ENCODE measurements at regions not wholly inside any gene's neighbourhood (a gene's known extent, or its start where the extent isn't known, plus 50 kb on each side); places are given as distances from the start of the nearest gene placed in this dataset.

DNA sequence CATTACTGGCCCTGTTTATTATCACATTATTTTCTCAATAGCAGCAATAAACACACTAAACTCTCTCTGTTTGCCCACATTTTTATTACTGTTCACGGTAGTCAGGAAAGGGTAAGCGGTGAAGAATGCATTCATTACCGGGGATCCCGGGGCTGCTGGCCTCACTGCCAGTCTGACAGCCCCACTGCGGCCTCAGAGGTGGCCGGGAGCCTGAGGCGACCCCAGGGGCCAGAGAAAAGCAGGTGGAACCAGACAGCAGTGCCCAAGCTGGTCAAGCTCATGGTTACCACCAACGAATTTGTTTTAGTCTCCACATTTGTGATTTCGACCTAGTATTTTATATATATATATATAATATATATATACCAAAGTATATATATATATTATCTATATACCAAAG lies 127.7 kb downstream of the LRATD1 start:
- Mint-ChIP-seq H3K27me3 (ENCODE audit: low read depth in 3 of 3) (peaks cover 0 to 1% (median 0%) of the 10 kb centered on the region in 3 donors), H3K36me3 (no peaks in the 10 kb centered on the region), H3K4me1 (no peaks in the 10 kb centered on the region), H3K4me3 (no peak overlapping the region), H3K9me3 (peaks cover 0 to 11% (median 4%) of the 10 kb centered on the region in 7 donors), H3K27ac (no peak overlapping the region)
- Histone ChIP-seq H3K79me2 (ENCODE audit: insufficient read depth, low read length) (no peaks in the 10 kb centered on the region), H3K27me3 (ENCODE audit: control insufficient read depth in 2 of 2, insufficient read depth in 2 of 2, low read length in 2 of 2) (no peaks in the 10 kb centered on the region), H3K9me3 (replicated peaks in 1 of 2; ENCODE audit: control insufficient read depth in 1 of 2, insufficient read depth in 1 of 2, low read length in 2 of 2) (peaks cover 3 to 5% of the 10 kb centered on the region in 2 donors), H2AFZ (ENCODE audit: insufficient read depth, low read depth, low read length, poor library complexity, severe bottlenecking) (no peak overlapping the region), H3K4me1 (ENCODE audit: control insufficient read depth in 1 of 2, insufficient read depth in 2 of 2, low read length in 2 of 2) (no peaks in the 10 kb centered on the region), H3K4me2 (replicated peaks; ENCODE audit: extremely low read depth, low read length, poor library complexity, severe bottlenecking) (no peak overlapping the region), H3K27ac (ENCODE audit: low read depth in 1 of 2, low read length in 2 of 2) (no peak overlapping the region), H4K20me1 (ENCODE audit: insufficient read depth, low read length) (no peaks in the 10 kb centered on the region), H3K4me3 (replicated peaks in 1 of 3; ENCODE audit: low read depth in 2 of 3, low read length in 3 of 3) (no peak overlapping the region), H3K36me3 (replicated peaks in 1 of 2; ENCODE audit: control insufficient read depth in 1 of 2, insufficient read depth in 2 of 2, low read length in 2 of 2) (no peaks in the 10 kb centered on the region), H3K9ac (ENCODE audit: insufficient read depth, low read length, poor library complexity, severe bottlenecking) (no peak overlapping the region)
- TF ChIP-seq, protein P1, sequence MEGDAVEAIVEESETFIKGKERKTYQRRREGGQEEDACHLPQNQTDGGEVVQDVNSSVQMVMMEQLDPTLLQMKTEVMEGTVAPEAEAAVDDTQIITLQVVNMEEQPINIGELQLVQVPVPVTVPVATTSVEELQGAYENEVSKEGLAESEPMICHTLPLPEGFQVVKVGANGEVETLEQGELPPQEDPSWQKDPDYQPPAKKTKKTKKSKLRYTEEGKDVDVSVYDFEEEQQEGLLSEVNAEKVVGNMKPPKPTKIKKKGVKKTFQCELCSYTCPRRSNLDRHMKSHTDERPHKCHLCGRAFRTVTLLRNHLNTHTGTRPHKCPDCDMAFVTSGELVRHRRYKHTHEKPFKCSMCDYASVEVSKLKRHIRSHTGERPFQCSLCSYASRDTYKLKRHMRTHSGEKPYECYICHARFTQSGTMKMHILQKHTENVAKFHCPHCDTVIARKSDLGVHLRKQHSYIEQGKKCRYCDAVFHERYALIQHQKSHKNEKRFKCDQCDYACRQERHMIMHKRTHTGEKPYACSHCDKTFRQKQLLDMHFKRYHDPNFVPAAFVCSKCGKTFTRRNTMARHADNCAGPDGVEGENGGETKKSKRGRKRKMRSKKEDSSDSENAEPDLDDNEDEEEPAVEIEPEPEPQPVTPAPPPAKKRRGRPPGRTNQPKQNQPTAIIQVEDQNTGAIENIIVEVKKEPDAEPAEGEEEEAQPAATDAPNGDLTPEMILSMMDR (IDR thresholded peaks at IDR 0.05), result no peak
- WGBS (ENCODE audit: insufficient coverage), result 94% methylated on average over 5 of the region's 9 CpGs
- intact Hi-C loops (cut with micrococcal nuclease), result no loop called here
- no peak for DNase-seq

DNA sequence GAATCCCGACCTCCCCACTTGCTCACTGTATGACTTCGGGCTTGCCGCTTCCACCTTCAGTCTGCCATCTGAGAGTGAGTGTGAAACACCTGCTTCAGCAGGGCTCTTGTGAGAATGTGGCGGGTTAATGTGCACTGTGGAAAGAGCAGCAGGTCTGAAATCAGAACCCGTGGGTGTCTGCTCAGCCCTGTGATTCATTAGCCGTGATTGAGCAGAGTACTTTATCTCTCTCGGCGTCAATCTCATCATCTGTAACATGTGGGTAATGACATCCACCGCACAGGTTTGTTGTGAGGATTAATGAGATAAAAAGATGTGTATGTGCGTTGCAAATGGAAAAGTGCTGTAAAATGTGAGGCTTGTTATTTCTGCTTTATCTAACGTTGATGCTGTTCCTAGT lies 128.6 kb downstream of the LRATD1 start:
- H3K4me3 Mint-ChIP-seq, result no peak overlapping the region
- intact Hi-C loops (cut with micrococcal nuclease), result no loop called here
- H3K9me3 Mint-ChIP-seq, result peaks cover 0 to 11% (median 4%) of the 10 kb centered on the region in 7 donors
- Histone ChIP-seq H2AFZ (ENCODE audit: insufficient read depth, low read depth, low read length, poor library complexity, severe bottlenecking) (no peak overlapping the region), H3K27ac (ENCODE audit: low read depth in 1 of 2, low read length in 2 of 2) (no peak overlapping the region), H3K9ac (ENCODE audit: insufficient read depth, low read length, poor library complexity, severe bottlenecking) (no peak overlapping the region), H3K4me3 (replicated peaks in 1 of 3; ENCODE audit: low read depth in 2 of 3, low read length in 3 of 3) (no peak overlapping the region), H4K20me1 (ENCODE audit: insufficient read depth, low read length) (no peaks in the 10 kb centered on the region), H3K4me1 (ENCODE audit: control insufficient read depth in 1 of 2, insufficient read depth in 2 of 2, low read length in 2 of 2) (no peaks in the 10 kb centered on the region), H3K36me3 (replicated peaks in 1 of 2; ENCODE audit: control insufficient read depth in 1 of 2, insufficient read depth in 2 of 2, low read length in 2 of 2) (no peaks in the 10 kb centered on the region), H3K9me3 (replicated peaks in 1 of 2; ENCODE audit: control insufficient read depth in 1 of 2, insufficient read depth in 1 of 2, low read length in 2 of 2) (peaks cover 3 to 5% of the 10 kb centered on the region in 2 donors), H3K79me2 (ENCODE audit: insufficient read depth, low read length) (no peaks in the 10 kb centered on the region), H3K4me2 (replicated peaks; ENCODE audit: extremely low read depth, low read length, poor library complexity, severe bottlenecking) (no peak overlapping the region), H3K27me3 (ENCODE audit: control insufficient read depth in 2 of 2, insufficient read depth in 2 of 2, low read length in 2 of 2) (no peaks in the 10 kb centered on the region)
- no peaks in the 10 kb centered on the region for H3K36me3 Mint-ChIP-seq
- WGBS (ENCODE audit: insufficient coverage), result 90% methylated on average over 10 of the region's 11 CpGs
- DNase-seq, result no peak
- no peaks in the 10 kb centered on the region for H3K4me1 Mint-ChIP-seq
- peaks cover 0 to 1% (median 0%) of the 10 kb centered on the region in 3 donors for H3K27me3 Mint-ChIP-seq (ENCODE audit: low read depth in 3 of 3)
- no peak overlapping the region for H3K27ac Mint-ChIP-seq
- TF ChIP-seq, protein P1 (IDR thresholded peaks at IDR 0.05), result no peak
